Left hindlimb (tissue), 1 donor: ENCODE measurements at regions not wholly inside any gene's neighbourhood (a gene's known extent, or its start where the extent isn't known, plus 50 kb on each side); places are given as distances from the start of the nearest gene placed in this dataset.
"Not testable (repeated sequence)": the region's sequence is repeated elsewhere in the genome, so short reads cannot be mapped to it uniquely, and the experiment has no call there.

Experiments
- DNase-seq: peaks from one replicate; pipeline ENCODE4 v3.0.0-alpha.2; 2018

DNA sequence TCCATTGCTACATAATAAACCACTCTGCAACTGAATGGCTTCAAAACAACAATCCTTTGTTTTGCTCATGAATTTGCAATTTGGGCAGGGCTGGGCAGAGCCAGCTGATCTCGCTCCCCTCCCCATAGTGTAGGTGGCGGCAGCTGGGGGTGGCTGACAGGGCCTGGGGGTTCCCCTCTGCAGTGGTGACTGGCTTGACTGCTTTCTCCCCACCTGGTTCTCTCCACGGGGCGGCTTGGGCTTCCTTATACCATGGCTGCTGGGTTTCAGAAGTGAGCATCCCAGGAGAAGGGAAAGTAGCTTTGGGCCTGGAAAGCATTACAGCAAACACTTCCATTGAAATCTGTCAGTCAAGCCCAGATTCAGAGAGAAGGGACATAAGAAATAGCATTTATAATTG is 129.7 kb upstream of the ZBTB40 start:
- DNase-seq, result no peak

DNA sequence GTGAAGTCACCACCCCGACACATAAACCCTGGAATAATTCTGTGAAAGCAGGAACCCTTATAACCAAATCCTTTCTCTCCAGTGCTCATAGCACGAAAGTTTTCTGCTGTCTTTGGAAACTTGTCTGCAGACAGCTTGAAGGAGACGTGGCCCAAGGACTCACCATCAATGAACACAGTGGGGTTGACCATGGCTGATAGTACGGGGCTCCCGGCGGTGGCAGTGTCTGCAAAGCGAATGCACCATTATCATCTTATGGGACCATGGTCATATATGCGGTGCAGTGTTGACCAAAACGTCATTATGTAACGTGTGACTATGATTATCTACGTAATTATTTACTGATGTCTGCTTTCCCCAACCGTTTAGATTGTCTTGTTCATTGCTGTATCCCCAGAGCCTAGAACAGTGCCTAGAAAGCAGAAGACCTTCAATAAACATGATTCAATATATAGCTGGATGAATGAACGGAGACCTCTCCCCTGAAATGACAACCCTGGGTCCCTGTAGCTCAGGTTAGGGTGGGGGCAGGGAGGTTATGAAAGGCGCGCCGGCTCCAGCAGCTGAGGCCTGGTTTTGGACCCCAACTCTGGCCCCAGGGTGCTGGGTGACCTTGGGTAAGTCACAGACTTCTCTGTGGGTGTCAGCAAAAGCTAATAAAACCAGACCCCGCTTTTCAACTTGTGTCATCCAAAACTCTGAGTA is 128.4 kb upstream of the ZBTB40 start:
- no peak for DNase-seq

DNA sequence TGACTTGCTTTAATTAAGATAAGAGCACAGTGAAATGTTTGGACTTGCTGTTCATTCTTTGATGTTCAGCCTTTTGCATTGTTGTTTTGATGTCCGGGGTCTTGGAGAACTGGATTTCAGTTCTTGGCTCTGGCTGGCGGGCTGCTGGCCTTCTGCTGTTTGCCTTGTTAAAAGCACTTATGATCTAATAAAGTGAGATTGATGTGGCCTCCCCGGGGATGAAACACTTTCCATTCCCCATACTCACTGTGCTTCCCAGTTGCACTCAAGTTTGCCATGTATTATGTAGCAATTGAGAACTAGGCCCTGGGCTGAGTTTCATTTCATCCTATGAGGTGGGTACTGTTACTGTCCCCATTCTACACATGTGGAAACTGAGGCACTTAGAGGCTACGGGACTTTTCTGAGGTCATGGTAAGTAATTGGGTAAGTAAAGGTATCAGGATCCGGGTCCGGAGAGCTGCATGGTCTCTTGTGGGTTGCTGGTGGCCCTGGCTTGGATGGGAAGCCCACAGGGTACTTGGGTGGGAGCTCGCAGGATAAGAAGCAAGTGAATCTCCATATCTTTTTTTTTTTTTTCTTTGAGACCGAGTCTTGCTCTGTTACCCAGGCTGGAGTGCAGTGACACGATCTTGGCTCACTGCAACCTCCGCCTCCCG is 127.7 kb upstream of the ZBTB40 start:
- DNase-seq, result no peak

DNA sequence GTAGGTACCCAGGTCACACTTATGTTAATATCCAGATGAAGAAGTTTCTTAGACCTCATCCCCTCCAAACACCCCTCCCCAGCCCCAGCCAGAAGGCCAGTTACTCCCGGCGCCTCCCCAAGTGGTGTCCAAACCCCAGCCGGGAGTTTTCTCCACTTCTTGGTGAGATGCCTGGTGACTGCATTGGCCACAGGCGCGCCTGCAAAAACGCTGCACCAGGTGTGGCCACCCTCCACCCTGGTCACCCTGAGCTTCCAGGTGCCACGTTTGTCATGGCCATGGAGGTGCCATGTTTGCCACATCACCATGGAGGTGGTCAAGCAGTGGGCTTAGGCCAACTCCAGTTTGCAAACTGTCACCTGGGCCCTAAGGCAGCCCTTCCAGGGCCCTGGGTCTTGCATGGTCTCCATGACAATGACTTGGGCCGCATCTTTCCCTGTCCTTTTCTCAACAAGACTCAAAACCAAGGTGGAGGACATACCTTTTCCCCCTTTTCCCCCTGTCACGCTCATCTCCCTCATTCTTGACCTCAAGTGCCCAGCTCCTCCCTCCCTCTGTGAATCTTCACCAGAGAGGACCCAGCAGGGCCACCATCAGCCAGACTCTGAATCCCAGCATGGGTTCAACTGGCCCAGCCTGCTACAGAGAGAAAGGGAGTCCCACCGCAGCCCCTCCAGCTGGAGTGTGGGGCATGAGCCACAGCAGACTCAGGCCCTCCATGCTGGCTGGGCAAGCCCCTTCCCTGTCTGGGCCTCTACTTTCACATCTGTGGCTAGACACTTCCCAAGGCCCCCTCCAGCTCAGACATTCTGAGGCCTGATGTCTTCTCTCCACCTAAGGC is 125.9 kb upstream of the ZBTB40 start:
- no peak for DNase-seq

DNA sequence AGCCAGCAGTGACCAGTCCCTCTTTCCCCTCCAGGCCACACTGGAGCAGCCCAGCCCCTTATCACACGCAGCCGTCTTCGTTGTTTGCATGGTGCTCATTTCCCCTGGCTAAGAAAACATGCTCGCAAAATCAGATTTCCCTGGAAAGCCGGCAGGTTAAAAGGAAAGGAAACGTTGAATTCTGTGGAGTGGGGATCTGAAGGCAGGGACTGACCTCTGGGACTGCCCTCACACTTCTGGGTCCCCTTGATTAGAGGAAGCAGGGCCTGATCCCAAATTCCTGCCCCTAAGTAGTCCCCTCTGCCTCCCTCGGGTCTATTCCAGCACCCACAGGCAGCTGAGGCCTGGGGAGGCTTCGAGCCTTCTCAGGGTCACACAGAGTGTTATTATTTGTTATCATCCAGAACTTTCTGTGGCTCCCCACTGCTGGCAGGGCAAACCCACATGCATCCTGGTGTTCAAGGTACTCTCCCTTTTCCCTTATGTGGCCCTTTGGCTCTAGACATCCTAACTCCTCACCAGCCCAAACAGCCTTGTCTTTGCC is 125.2 kb upstream of the ZBTB40 start:
- DNase-seq, result no peak

DNA sequence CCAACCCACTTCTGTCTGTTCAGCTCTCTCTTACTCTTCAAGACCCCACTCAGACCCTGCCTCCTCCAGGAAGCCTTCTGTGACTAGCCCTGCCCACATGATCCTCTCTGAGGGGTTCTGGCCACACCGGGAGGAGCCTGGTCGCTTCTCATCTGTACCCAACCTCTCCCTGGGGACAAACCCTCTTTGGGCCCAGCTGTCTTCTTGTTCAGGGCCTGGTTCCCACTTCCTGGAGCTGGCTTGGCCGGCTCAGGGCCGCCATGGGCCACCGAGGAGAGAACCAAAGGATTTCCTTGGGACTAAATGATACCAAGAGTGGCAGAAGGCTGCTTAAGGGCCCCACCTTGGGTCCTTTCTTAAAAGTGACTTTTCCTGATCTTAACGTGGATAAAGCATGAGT is 124.7 kb upstream of the ZBTB40 start:
- no peak for DNase-seq

DNA sequence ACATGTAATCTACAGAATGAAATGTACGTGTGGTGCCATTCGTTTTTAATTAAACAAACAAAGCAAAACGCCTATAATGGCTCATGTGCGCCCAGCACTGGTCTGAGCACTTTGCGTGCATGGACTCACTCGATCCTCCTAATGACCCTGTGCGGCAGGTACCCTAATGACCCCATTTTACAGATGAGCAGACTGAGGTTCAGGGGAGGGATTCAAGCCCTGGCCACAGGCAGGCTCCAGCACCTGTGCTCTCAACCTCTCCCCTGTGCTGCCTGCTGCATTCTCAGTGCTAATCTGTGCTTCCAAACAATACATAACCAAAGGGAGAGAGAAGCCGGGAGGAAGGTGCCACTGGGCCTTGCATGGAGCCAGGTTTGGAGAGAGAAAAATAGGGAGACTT is 124.2 kb upstream of the ZBTB40 start:
- DNase-seq, result no peak

DNA sequence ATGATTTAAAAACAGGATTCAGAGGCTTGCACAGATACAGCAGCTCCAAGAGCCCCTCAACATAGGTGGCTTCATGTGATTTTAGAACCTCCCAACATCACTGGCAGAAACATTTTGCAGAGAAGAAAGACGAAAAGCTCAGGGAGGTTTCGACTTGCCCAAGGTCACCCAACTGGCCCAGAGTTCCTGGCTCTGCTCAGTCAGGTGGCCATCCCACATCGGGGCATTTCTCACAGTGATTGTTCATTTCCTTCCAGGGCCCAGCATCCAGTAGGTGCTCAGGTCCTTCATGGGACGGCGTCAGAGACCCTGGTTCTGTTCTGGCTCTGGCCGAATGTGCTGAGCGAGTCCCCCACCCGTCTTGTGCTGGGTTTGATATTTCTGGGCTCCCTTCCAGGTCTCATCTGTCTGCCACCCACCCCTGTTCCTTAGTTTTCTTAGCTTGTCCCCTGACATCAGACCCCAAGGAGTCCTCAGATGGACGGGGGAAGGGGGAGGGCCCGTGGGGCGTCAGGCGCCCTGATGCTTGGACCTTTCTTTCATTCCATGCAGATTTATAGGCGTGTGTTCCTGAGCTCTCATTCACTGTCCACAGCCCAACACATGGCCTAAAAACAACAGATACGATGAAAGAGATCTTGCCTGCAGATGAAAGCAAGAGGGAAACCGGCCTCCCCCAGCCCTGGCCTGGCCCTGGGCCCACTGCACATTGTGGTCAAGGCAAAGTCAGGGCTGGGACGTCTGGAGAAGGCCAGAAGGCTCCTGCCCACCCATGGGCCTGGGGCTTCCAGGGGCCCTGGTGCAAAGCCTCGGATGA is 123.1 kb upstream of the ZBTB40 start:
- DNase-seq, result no peak

DNA sequence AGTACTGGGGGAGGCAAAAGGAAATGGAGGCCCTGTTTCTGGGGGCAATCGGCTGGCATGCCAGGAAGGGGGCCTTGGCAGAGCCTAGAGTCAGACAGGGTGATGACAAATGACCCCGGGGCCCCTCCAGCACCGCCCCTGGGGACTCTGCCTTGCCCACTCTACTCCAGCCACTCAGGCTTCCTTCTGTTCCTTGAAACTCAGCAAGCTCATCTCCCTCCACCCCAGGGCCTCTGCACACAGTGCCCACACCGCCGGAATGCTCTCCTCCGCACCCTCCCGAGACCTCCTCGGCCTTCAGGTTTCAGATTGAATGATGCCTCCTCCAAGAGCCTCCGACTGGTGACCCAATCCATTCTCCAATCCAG is 122.5 kb upstream of the ZBTB40 start:
- DNase-seq, result no peak

DNA sequence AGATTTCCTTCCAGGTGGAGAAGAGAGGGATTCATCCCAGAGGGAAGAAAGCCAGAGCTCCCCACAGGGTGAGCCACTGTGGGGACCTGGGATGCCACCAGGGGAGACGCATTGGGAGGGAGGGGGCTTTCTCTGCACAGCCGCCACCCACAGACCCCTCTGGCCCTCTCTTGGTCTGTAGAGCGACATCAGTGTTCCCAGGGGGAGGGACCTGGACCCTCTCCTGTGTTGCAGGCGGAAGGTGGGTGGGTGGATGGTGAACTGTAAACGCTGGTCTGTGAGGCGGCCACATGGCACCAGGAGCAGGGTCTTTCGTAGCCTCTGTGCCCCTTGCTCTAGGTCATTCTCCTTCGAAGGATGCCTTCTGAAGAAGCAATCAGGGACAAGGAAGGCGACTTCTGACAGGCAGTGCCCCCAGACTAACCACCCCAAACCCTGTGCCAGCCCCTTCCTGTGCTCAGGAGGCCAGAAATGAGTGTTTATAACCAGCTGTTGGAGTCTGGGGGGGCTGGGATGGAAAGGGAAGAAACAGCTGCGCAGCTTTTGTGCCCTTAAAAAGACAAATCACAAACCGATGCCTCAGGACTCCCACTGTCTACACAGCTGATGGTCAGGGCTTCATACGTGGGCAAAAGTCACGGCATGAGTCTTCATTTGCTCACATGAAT is 121.4 kb upstream of the ZBTB40 start:
- DNase-seq, result no peak

DNA sequence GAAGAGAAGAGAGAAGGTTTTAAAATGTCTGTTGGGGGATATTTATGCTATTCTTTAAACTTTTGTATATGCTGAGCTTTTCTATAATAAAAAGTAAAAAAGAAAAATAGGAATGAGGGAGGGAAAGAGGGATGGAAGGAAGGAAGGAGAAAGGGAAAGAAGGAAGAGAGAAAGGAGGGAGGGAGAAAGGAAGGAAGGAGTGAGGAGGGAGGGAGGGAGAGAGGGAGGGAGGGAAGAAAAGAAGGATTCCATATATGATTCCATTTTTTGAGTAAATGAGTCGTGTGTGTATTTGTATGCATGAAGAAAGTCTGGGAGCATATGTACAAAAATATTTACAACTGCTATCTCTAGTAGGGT is 120.9 kb upstream of the ZBTB40 start:
- DNase-seq, result no peak

DNA sequence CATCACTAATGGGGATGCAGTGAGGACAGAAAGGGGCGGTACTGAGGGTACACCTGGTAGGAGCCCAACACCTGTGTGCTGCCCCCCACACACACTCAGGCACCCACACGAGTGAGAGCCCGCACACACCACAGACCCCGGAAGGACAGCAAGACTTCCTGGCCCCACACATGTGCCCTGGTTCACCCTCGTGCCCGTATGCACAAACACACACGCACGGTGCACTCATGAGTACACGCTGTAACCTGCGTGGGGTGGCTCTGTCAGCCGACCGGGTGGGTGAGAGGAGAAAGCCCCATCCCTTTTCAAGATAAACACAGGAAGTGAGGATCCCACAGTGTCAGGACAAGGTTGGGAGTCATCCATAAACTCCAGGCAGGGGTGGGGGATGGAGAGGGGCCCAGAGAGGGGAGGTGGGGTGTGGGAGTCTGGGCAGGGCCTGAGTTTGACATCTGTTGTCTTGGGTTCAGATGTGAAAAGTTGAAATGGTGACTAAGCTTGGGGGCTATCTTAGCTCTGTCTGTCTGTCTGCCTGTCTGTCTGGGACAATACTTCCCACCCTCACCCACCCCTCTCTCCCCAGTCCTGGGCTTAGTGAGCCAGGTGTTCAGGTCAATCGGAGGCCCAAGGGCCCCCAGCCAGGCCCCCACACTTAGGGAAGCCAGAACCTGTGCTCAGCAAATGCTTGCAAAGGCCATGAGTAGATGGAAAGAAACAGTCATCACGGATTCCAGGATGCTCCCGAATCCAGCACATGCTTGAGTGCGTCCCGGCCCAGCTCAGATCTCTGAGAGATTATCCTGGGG is 119.8 kb upstream of the ZBTB40 start:
- DNase-seq, result no peak

DNA sequence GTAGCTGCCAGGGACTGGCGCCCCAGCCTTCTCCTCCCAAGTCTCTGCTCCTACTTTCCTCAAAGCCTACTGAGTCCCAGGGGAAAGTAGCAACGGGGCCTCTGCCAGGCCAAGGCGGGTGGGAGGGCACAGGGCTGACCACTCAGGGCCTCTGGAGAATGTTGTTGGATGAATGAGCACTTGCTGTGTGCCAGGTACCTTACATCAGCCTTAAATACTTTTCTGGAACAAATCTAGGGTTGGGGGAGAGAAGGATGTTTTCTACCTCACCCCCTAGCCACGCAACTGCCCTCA is 119.3 kb upstream of the ZBTB40 start:
- no peak for DNase-seq

DNA sequence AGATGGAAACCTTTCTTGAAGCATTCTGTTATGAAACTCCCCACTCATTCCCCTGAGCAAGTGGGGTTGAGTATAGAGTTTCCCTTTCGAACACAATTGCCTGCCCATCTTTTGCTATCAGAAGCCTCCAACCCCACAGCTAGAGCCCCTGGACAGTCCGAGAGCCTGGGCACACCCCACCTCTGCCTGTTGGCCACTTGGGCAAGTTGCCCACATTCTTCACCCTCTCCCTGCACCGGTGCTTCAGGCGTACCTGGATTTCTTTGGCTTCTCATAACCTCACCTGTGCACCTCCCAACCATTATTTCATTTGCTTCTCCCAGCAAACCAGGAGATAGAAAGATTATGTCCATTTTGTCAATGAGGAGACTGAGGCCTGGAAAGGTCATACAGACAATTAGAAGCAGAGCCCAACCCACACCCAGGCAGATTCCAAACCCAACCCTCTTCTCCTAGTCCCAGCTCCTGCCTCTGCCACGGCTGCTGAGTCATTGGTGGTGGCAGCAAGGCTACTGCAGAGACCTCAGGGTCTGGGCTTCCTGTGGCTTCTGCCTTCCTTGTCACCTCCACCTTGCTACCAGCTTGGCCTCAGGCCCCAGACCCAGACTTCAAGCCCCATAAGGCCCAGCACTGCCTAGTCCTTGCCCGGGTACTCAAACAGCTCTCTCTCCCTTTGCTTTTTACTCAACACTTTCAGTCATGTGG is 118.7 kb upstream of the ZBTB40 start:
- DNase-seq, result no peak

DNA sequence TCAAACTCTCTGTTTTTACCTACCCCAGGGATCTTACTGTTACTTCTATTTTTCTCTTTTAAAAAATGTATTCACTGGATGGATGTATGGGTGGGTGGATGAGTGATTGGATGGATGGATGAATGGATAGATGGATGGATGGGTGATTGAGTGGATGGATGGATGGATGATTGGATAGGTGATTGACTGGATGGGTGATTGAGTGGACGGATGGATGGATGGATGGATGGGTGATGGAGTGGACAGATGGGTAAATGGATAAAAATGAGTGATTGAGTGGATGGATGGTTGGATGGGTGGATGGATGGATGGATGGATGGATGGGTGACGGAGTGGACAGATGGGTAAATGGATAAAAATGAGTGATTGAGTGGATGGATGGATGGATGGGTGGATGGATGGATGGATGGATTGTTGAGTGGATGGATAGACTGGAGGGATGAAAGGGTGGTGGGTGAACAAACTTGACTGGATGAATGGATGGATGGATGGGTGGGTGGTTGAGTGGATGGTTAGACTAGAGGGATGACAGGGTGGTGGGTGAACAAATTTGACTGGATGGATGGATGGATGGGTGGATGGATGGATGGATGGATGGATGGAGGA is 118.0 kb upstream of the ZBTB40 start:
- DNase-seq, result no peak

DNA sequence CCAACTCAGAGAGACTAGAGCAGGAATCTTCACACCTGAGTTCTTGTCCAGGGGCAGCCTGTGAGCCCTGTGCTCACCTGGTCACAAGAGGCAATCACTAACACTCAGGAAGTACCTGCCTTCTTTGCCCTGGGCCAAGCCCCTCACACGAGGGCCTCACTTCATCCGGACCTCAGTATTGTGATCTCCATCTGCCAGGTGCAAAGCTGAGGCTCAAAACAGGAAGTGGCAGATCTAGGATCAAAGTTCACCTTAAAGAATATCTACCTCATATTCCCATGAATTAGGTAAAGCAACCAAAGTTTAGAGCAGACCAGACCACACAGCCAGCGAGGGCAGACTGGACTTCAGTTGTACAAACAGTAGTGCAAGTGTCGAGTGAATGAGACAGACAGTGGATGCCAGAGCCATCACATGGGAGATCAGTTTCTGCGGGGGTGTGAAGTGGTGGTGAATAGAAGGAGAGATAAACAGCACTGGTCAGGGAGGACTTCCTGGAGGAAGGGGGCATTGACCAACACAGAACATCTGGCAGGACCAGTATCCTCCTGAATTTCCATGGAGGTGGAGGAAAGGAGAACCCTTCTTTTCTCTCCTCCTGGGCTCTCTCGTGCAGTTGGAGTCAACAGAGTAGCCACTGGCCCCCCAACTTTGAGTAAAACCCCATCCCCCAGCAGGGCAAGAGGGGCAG is 116.6 kb upstream of the ZBTB40 start:
- no peak for DNase-seq

DNA sequence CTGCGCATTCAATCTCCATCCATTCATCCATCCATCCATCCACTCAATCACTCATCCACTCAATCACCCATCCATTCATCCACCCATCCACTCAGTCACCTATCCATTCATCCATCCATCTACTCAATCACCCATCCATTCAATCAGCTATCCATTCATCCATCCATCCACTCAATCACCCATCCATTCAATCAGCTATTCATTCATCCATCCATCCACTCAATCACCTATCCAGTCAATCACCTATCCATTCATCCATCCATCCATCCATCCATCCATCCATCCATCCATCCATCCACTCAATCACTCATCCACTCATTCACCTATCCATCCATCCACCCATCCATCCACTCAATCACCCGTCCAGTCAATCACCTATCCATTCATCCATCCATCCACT is 115.4 kb upstream of the ZBTB40 start:
- not testable (repeated sequence) for DNase-seq

DNA sequence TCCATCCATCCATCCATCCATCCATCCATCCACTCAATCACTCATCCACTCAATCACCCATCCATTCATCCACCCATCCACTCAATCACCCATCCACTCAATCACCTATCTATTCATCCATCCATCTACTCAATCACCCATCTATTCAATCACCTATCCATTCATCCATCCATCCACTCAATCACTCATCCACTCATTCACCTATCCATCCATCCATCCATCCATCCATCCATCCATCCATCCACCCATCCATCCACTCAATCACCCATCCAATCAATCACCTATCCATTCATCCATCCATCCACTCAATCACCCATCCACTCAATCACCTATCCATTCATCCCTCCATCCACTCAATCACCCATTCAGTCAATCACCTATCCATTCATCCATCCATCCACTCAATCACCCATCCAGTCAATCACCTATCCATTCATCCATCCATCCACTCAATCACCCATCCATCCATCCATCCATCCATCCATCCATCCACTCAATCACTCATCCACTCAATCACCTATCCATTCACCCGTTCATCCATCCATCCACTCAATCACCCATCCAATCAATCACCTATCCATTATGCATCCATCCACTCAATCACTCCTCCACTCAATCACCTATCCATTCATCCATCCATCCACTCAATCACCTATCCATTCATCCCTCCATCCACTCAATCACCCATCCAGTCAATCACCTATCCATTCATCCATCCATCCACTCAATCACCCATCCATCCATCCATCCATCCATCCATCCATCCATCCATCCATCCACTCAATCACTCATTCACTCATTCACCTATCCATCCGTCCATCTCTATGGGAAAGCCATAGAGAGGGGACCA is 114.7 kb upstream of the ZBTB40 start:
- DNase-seq, result not testable (repeated sequence)
